Astrocyte (in vitro differentiated cells and primary cell): ENCODE measurements at regions not wholly inside any gene's neighbourhood (a gene's known extent, or its start where the extent isn't known, plus 50 kb on each side); places are given as distances from the start of the nearest gene placed in this dataset.

Source experiments
- DNase-seq: peaks from one replicate; pipeline ENCODE4 v3.0.0-alpha.2; 2010; ENCODE audit warnings: low read depth
- FAIRE-seq: peaks from 2 replicates; lab custom pipeline; 2011; peaks lifted over from hg19 to GRCh38; lab: Jason Lieb, UNC
- H2AFZ ChIP-seq: 2 replicates; pipeline ENCODE4 v1.6.0; 2012; ENCODE audit warnings: low read depth, low read length, inconsistent platforms
- H3K27ac ChIP-seq: 2 replicates; pipeline ENCODE4 v1.5.1; 2011; ENCODE audit warnings: low read depth, low read length, inconsistent platforms
- H3K27me3 ChIP-seq: 2 replicates; pipeline ENCODE4 v1.6.0; 2011; ENCODE audit warnings: low read length, inconsistent platforms; ENCODE audit not compliant: insufficient read depth
- H3K36me3 ChIP-seq: 2 replicates; pipeline ENCODE4 v1.5.1; 2011; ENCODE audit warnings: low read length, inconsistent platforms; ENCODE audit not compliant: insufficient read depth
- H3K4me1 ChIP-seq: 2 replicates; pipeline ENCODE4 v1.5.1; 2011; ENCODE audit warnings: low read length, inconsistent platforms; ENCODE audit not compliant: insufficient read depth
- H3K4me2 ChIP-seq: 2 replicates; pipeline ENCODE4 v1.6.0; 2012; ENCODE audit warnings: low read length, inconsistent platforms
- H3K4me3 ChIP-seq: 2 replicates; pipeline ENCODE4 v1.5.1; 2011; ENCODE audit warnings: low read depth, mild to moderate bottlenecking, low read length, inconsistent platforms; ENCODE audit not compliant: insufficient read depth
- H3K79me2 ChIP-seq: 2 replicates; pipeline ENCODE4 v1.6.0; 2012; ENCODE audit warnings: mild to moderate bottlenecking, low read length, inconsistent platforms; ENCODE audit not compliant: insufficient read depth
- H3K9ac ChIP-seq: 2 replicates; pipeline ENCODE4 v1.6.0; 2012; ENCODE audit warnings: mild to moderate bottlenecking, low read length, inconsistent platforms
- H3K9me3 ChIP-seq: 2 replicates; pipeline ENCODE4 v1.5.1; 2012; ENCODE audit warnings: low read depth, mild to moderate bottlenecking, low read length, inconsistent platforms; ENCODE audit not compliant: insufficient read depth
- H4K20me1 ChIP-seq: 2 replicates; pipeline ENCODE4 v1.6.0; 2012; ENCODE audit warnings: low read length, inconsistent platforms; ENCODE audit not compliant: insufficient read depth
- H3K27ac Mint-ChIP-seq: one replicate; pipeline ENCODE4 v1.8.0; 2021; ENCODE audit warnings: mild to moderate bottlenecking, mixed read lengths; ENCODE audit not compliant: unreplicated experiment
- H3K27me3 Mint-ChIP-seq: one replicate; pipeline ENCODE4 v1.8.0; 2021; ENCODE audit warnings: low read depth, mixed read lengths; ENCODE audit not compliant: unreplicated experiment
- H3K36me3 Mint-ChIP-seq: one replicate; pipeline ENCODE4 v1.8.0; 2021; ENCODE audit warnings: low read depth, mixed read lengths; ENCODE audit not compliant: unreplicated experiment
- H3K4me1 Mint-ChIP-seq: one replicate; pipeline ENCODE4 v1.8.0; 2021; ENCODE audit warnings: low read depth, mixed read lengths; ENCODE audit not compliant: unreplicated experiment
- H3K4me3 Mint-ChIP-seq: one replicate; pipeline ENCODE4 v1.8.0; 2021; ENCODE audit warnings: mild to moderate bottlenecking, moderate library complexity, mixed read lengths; ENCODE audit not compliant: unreplicated experiment
- H3K9me3 Mint-ChIP-seq: one replicate; pipeline ENCODE4 v1.8.0; 2021; ENCODE audit warnings: mild to moderate bottlenecking, mixed read lengths; ENCODE audit not compliant: unreplicated experiment
- CTCF ChIP-seq: IDR thresholded peaks from 2 replicates; pipeline ENCODE4 v1.5.1; 2011; ENCODE audit warnings: low read depth, mild to moderate bottlenecking, inconsistent platforms, low read length, moderate library complexity; ENCODE audit not compliant: insufficient read depth
- EZH2 ChIP-seq: IDR thresholded peaks from 2 replicates; pipeline ENCODE4 v1.6.1; 2012; ENCODE audit warnings: mild to moderate bottlenecking, low read length, inconsistent platforms; ENCODE audit not compliant: insufficient read depth

GRCh38 chr5:120982351-120982750 is 518.3 kb downstream of the PRR16 start:
- no peak overlapping the region for H3K4me3 ChIP-seq
- H3K36me3 ChIP-seq, result no peaks in the 10 kb centered on the region
- H3K4me2 ChIP-seq, result no peak overlapping the region
- no peaks in the 10 kb centered on the region for H4K20me1 ChIP-seq
- TF ChIP-seq CTCF (no peak), EZH2 (no peak)
- no peak overlapping the region for H3K27ac Mint-ChIP-seq
- H3K27me3 Mint-ChIP-seq, result no peaks in the 10 kb centered on the region
- no peaks in the 10 kb centered on the region for H3K9me3 Mint-ChIP-seq
- no peaks in the 10 kb centered on the region for H3K9me3 ChIP-seq
- H3K4me3 Mint-ChIP-seq, result no peak overlapping the region
- DNase-seq, result no peak
- H3K36me3 Mint-ChIP-seq, result no peaks in the 10 kb centered on the region
- no peaks in the 10 kb centered on the region for H3K27me3 ChIP-seq
- no peak overlapping the region for H2AFZ ChIP-seq
- H3K4me1 ChIP-seq, result no peaks in the 10 kb centered on the region
- H3K4me1 Mint-ChIP-seq, result no peaks in the 10 kb centered on the region
- no peaks in the 10 kb centered on the region for H3K79me2 ChIP-seq
- FAIRE-seq, result no peak
- H3K9ac ChIP-seq, result no peak overlapping the region
- H3K27ac ChIP-seq, result no peak overlapping the region

DNA sequence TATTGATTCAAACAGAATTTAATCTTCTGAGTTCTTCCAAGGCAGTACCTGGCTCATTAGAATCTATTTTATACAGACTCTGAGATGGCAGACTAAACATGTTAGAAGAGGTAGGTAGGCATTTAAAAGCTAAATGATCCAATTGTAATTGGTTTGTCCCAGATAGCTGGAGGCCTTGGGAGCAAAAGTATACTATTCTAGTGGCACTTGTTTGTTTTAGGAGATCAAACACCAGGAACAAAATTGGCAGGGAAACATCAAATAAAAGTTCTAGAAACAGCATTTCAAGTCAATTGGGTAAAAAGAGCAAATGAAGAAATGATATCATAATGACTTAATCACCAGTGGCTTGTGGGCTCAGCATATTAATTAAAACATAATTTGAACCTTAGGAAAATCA is 521.4 kb downstream of the PRR16 start:
- Mint-ChIP-seq H3K4me1 (no peaks in the 10 kb centered on the region), H3K36me3 (no peaks in the 10 kb centered on the region), H3K4me3 (no peak overlapping the region), H3K27ac (no peak overlapping the region), H3K9me3 (no peaks in the 10 kb centered on the region), H3K27me3 (no peaks in the 10 kb centered on the region)
- Histone ChIP-seq H4K20me1 (no peaks in the 10 kb centered on the region), H3K36me3 (no peaks in the 10 kb centered on the region), H3K4me3 (no peak overlapping the region), H3K27me3 (no peaks in the 10 kb centered on the region), H3K79me2 (no peaks in the 10 kb centered on the region), H3K4me1 (no peaks in the 10 kb centered on the region), H2AFZ (no peak overlapping the region), H3K9me3 (no peaks in the 10 kb centered on the region), H3K4me2 (no peak overlapping the region), H3K9ac (no peak overlapping the region), H3K27ac (no peak overlapping the region)
- no peak for FAIRE-seq
- no peak for DNase-seq
- no peak for TF ChIP-seq EZH2
- no peak for TF ChIP-seq CTCF

GRCh38 chr5:120988491-120988890 is 524.4 kb downstream of the PRR16 start:
- Histone ChIP-seq H3K9me3 (no peaks in the 10 kb centered on the region), H3K9ac (no peak overlapping the region), H3K27ac (no peak overlapping the region), H3K4me2 (no peak overlapping the region), H3K4me1 (no peaks in the 10 kb centered on the region), H2AFZ (no peak overlapping the region), H3K79me2 (no peaks in the 10 kb centered on the region), H3K4me3 (no peak overlapping the region), H4K20me1 (no peaks in the 10 kb centered on the region), H3K36me3 (no peaks in the 10 kb centered on the region), H3K27me3 (no peaks in the 10 kb centered on the region)
- Mint-ChIP-seq H3K9me3 (no peaks in the 10 kb centered on the region), H3K36me3 (no peaks in the 10 kb centered on the region), H3K4me3 (no peak overlapping the region), H3K4me1 (no peaks in the 10 kb centered on the region), H3K27me3 (no peaks in the 10 kb centered on the region), H3K27ac (no peak overlapping the region)
- TF ChIP-seq CTCF (no peak), EZH2 (no peak)
- DNase-seq (no peak), FAIRE-seq (no peak)
